Uterus (tissue), 2 donors: ENCODE measurements at regions not wholly inside any gene's neighbourhood (a gene's known extent, or its start where the extent isn't known, plus 50 kb on each side); places are given as distances from the start of the nearest gene placed in this dataset.

Source experiments
- POLR2A ChIP-seq, 2 donors: fragments of 450-650 bp; IDR thresholded peaks; one replicate each; pipeline ENCODE4 v1.6.1; 2016; ENCODE audit warnings: antibody characterized with exemption in 2 of 2, mild to moderate bottlenecking in 1 of 2, moderate library complexity in 1 of 2
- TF ChIP-seq, protein P1 (sequence below), 4 experiments: fragments of 200-600 bp in 2 of 4; fragments of 450-650 bp in 2 of 4; sonication (generic) in 2 of 4; IDR thresholded peaks; one replicate each; pipeline ENCODE4 v1.5.1; 2016 to 2019; ENCODE audit warnings: antibody characterized with exemption in 4 of 4, mild to moderate bottlenecking in 2 of 4, moderate library complexity in 1 of 4

DNA sequence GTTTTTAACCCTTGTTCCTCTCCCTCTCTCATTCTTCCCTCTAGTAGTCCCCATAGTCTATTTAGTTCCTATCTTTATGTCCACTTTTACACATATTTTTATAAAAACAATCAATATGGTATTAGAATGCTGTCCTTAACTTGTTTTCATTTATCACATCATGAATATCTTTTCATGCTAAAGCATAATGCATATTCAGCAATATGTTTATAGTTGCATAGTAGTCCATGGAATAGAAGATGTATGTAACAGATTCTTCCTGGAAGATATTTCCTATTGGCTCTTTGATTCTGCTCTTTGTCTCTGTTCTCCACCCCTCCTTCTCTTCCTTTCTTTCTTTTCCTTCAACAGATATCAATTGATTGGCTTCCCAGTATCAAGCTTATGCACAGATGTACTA lies 1047.1 kb upstream of the TENM4 start:
- TF ChIP-seq, protein P1, sequence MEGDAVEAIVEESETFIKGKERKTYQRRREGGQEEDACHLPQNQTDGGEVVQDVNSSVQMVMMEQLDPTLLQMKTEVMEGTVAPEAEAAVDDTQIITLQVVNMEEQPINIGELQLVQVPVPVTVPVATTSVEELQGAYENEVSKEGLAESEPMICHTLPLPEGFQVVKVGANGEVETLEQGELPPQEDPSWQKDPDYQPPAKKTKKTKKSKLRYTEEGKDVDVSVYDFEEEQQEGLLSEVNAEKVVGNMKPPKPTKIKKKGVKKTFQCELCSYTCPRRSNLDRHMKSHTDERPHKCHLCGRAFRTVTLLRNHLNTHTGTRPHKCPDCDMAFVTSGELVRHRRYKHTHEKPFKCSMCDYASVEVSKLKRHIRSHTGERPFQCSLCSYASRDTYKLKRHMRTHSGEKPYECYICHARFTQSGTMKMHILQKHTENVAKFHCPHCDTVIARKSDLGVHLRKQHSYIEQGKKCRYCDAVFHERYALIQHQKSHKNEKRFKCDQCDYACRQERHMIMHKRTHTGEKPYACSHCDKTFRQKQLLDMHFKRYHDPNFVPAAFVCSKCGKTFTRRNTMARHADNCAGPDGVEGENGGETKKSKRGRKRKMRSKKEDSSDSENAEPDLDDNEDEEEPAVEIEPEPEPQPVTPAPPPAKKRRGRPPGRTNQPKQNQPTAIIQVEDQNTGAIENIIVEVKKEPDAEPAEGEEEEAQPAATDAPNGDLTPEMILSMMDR (IDR thresholded peaks at IDR 0.05): no peak
- TF ChIP-seq POLR2A (IDR thresholded peaks at IDR 0.05): no peak
